Hepatic stellate cell (primary cell): ENCODE measurements at regions not wholly inside any gene's neighbourhood (a gene's known extent, or its start where the extent isn't known, plus 50 kb on each side); places are given as distances from the start of the nearest gene placed in this dataset.
"Not testable (repeated sequence)": the region's sequence is repeated elsewhere in the genome, so short reads cannot be mapped to it uniquely, and the experiment has no call there.

Experiments
- DNase-seq: peaks from one replicate; pipeline ENCODE4 v3.0.0; 2011; ENCODE audit warnings: low spot score

- no peak for DNase-seq
Observed at GRCh38 chr2:7683196-7683595, 766.0 kb downstream of the RNF144A start.

- no peak for DNase-seq
Observed at GRCh38 chr2:7683708-7684107, 766.5 kb downstream of the RNF144A start.

- DNase-seq = no peak
Observed at GRCh38 chr2:7685342-7686015, 768.3 kb downstream of the RNF144A start.

DNA sequence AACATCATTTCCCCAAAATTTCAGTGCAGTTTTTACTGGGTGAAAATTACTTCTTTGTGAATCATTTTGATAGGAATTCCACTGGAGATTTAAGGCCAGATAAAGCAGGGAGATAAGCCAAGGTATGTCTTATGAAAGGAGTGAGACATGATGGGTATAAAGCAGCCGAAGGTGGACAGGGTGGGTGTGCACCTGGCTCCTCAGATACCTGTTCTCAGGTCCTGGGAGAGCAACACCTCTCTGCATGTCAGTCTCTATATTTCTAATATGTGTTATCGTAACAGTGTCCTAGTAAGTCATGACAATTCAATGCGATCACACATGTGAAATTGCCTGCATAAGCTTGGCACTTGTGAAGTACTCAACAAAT, 768.8 kb downstream of the RNF144A start:
- no peak for DNase-seq

- no peak for DNase-seq
Observed at GRCh38 chr2:7691961-7692656, 774.9 kb downstream of the RNF144A start.

DNA sequence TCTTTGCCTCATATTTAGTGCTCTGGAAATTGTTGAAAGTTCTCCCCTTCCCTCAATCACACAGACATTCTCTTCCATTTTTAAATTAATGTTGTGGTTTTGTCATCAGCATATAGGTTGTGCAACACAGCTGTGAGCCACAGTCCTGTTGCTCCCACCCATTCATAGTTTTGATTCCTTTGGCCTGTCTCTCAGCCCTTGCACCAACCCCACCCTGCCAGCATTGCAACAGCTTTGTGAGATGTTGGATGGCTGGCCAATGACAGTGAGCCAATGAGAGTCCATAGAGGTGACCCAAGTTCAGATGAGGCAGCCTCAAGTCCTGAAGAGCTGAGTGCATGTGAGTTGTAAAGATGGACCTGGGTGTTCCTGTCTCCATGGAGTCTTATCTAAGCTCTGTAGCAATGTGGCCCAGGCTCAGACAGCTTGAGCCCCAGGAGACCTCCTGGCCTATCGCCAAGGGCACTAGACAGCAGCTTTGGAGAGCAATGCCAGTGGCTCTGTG, 775.5 kb downstream of the RNF144A start:
- DNase-seq = no peak

- DNase-seq = no peak
Observed at GRCh38 chr2:7693246-7694075, 776.2 kb downstream of the RNF144A start.

- DNase-seq = no peak
Observed at GRCh38 chr2:7694076-7694985, 777.1 kb downstream of the RNF144A start.

- DNase-seq = not testable (repeated sequence)
Observed at GRCh38 chr2:7696556-7696955, 779.3 kb downstream of the RNF144A start.

DNA sequence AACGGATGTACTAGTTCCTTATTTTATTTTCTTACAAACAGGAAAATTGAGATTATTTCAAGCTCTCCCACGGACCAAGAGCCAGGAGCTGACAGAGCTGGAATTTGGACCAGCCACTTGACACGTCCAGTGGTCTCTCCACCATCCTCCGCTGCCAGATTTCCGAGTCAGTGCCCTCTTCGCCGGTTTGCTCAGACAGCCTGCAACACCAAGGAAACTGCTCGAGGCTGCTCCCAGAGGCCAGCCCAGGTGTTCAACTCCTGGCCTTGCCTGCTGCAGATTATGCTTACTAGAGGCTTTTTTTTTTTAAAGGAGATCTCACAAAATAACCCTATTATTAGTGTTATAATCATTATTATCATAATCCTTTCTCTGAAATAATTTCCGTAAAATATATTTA, 779.8 kb downstream of the RNF144A start:
- DNase-seq = no peak

DNA sequence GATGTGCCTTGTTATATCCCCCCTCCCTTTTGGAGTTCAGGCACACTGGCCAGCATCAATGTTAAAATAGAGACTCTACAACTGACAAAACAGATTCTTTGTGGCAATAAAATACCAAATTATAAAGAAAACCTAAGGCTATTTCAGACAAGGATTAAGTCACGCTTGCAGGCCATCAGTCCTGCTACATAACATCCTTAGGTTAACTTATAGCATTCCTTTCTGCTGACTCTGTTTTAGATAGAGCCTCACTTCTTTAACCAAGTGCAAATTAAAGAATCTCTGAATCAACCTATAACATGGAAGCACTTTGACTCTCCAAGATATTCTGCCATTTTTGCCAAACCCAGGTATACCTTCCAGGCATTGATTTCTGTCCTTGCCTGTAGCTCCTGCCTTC, 784.6 kb downstream of the RNF144A start:
- DNase-seq = no peak

GRCh38 chr2:7703048-7703447, 785.8 kb downstream of the RNF144A start:
- DNase-seq = no peak

GRCh38 chr2:7703543-7704144, 786.4 kb downstream of the RNF144A start:
- no peak for DNase-seq

DNA sequence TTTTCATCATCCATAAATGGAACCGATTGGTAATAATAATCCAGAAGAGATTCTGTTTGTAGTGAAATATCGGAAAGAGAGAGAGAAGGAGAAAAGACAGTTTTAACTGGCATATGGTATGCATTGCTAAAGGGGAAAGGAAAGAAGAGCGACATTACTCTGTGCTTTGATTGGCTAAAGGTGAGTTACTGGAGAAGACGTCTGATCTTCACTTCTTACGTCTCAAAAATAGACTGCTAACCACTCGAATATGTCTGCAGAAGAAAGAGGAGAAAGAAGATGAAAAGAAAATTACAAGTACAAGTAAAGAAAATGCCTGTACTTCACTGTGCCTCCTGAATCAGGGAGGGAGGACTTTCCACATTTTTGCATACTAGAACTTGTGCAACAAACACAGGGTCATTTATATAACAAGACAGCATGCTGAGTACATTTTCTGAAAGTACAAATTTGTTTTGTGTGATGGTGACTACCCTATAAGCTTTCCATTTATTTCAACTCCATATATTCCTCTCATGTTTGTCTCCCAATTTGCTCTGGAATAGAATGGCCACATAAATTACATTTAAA, 787.2 kb downstream of the RNF144A start:
- DNase-seq = no peak

DNA sequence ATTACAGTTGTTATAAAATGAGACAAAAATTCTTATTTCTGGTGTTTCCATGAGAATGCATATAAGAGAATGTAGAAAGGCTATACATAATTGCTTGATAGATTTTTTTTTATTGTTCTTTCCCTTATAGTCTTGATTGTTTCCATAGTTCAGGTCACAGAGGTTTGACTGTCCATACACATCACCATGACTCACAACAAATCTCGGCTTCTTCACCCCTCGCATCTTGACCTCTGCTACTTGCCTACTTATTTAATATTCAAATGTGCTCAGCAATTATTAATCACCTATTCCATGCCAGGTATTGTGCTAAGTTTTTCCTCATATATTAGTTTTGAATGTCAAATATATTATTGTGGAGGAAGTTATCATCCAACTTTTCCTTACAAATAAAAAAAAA, 789.6 kb downstream of the RNF144A start:
- no peak for DNase-seq

GRCh38 chr2:7707723-7708122, 790.5 kb downstream of the RNF144A start:
- no peak for DNase-seq

- no peak for DNase-seq
Observed at GRCh38 chr2:7709907-7710306, 792.7 kb downstream of the RNF144A start.

DNA sequence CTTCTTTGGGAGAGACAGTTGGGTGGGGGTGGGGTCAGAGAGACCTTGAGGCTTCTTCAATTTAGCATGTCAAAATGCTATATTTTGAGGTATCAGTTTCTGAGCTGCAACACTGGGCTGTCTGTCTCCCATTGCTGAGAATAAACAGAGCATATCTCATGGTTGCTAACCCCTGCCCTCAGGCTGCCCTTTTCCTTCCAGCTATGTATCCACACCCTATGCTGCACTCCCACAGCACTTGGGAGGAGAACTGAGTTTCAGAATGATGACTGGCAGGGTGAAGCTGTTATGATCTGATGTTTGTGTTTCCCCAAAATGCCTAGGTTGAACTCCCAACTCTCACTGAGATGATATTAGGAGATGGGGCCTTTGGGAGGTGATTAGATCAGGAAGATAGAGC, 794.0 kb downstream of the RNF144A start:
- DNase-seq = no peak

DNA sequence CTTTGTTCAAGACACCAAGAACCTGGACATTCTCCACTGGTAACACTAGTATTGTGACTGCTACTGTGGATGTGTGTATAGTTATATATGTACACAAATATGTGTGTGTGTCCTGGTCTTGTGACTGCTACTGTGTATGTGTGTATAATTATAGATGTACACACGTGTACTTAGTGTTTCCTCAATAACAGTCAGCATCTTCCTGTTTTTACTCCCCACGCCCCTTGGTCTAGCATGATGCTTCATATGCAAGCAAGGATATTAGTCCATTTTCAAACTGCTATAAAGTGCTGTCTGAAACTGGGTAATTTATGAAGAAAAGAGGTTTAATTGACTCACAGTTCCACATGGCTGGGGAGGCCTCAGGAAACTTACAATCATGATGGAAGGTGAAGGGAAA, 802.7 kb downstream of the RNF144A start:
- no peak for DNase-seq

DNA sequence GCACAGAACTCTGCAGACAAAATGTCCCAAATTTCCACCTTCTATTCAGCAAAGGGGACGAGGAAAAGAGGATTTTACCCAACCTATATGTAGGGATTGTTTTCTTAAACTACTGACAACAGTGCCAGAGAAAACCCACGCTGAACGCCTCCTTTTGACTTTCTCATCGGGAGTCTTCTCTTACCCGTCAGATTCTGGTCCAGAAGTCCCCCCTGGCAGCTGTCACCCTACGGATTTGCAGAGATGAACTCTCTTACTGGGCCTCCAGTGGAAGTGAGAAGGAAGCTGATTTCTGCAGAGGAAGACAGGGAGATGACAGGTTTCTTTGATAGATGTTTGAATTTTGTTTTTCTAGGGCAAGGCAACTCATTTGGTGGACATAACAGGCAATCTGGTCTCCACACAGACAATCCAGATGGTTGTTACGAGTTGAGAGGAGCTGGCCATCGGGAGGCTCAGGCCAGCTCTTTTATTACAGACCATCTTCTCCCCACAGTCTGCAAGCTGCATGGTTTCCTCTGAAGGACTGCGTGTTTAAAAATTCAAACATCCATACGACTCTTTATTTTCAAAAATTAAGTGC, 804.3 kb downstream of the RNF144A start:
- DNase-seq = no peak
